GM10266 (cell line): ENCODE measurements at regions not wholly inside any gene's neighbourhood (a gene's known extent, or its start where the extent isn't known, plus 50 kb on each side); places are given as distances from the start of the nearest gene placed in this dataset.

ENCODE experiments used
- DNase-seq: peaks from one replicate; pipeline ENCODE4 v3.0.0; 2012; ENCODE audit errors: extremely low spot score
- TF ChIP-seq, protein P1 (sequence below): IDR thresholded peaks from 2 replicates; pipeline ENCODE4 v1.5.1; 2012; ENCODE audit warnings: mild to moderate bottlenecking, low read depth; ENCODE audit not compliant: control insufficient read depth, insufficient read depth; ENCODE audit errors: missing control alignments

DNA sequence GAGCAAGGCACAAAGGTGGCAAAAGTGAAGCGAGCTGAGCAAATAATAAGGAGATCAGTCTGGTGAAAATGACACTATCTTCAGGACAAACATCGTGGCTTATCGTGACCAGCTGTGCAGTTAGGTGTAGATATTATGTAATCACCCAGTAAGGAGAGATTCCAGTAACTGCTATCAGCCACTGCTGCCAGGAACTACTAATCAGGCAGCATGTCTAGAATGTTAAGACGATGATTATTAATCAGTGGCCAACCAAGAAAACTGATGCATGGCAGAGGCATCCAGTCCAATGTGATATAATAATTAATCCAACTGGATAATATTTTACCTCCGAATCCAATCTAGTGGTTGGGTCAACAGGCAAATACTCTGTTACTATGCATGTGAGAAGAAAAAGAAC, 252.7 kb upstream of the ZPLD1 start:
- DNase-seq = no peak
- TF ChIP-seq, protein P1, sequence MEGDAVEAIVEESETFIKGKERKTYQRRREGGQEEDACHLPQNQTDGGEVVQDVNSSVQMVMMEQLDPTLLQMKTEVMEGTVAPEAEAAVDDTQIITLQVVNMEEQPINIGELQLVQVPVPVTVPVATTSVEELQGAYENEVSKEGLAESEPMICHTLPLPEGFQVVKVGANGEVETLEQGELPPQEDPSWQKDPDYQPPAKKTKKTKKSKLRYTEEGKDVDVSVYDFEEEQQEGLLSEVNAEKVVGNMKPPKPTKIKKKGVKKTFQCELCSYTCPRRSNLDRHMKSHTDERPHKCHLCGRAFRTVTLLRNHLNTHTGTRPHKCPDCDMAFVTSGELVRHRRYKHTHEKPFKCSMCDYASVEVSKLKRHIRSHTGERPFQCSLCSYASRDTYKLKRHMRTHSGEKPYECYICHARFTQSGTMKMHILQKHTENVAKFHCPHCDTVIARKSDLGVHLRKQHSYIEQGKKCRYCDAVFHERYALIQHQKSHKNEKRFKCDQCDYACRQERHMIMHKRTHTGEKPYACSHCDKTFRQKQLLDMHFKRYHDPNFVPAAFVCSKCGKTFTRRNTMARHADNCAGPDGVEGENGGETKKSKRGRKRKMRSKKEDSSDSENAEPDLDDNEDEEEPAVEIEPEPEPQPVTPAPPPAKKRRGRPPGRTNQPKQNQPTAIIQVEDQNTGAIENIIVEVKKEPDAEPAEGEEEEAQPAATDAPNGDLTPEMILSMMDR = no peak

DNA sequence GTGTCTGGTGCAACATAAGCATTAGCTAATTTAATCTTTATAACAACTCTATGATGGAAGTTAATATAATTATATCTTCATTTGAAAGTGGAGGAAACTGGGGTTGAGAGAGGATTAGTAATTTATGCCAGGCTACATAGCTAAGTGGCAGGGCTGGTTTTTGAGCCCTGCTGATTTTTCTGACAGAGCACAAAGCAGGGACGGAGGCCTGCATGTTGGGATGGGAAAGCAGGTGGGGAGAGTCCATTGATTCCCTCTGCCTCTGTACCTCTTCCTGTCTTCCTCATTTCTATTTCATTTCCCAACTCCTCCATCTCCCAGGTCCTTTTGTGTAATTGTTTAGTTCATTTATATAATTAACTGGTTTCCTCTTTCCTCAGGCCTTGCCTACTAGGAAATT, 251.6 kb upstream of the ZPLD1 start:
- no peak for DNase-seq
- TF ChIP-seq, protein P1 = no peak

DNA sequence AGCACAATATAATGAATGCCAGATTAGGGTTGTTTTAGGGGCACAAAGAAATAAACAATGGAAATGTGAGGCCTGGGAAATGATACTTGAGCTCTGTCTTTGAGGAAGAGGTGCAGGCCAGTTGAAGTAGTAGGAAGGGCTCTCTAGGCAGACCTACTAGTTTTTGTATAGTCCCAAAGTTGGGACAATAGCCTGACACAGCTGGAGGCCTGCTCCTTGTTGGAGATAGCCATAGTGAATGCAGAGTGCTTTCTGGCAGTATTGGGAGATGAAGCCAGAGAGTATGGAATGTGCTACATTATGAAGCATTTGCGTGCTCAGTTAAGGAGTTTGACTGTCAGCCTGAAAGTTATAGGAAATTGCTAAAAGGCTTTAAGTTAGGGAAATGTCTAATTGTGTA, 251.2 kb upstream of the ZPLD1 start:
- TF ChIP-seq, protein P1 = no peak
- no peak for DNase-seq

DNA sequence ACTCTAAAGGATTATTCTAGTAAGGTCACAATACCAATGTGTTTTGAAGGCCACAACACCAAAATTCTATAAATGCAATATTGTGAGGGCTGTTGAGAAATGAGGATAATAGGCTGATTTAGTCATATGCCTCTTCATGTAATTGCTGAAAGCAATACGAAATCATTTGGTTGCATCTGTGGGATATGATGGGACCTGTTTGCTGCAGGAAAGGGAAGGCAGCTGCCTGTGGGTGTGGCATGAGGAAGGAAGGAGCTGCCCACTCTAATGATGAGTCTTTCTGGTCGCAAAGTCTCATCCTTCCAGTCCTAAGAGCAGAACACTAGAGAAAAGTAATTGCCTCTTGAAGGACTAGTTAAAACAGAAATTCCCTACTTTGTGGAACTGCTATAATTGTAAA, 245.3 kb upstream of the ZPLD1 start:
- no peak for DNase-seq
- TF ChIP-seq, protein P1 = no peak

DNA sequence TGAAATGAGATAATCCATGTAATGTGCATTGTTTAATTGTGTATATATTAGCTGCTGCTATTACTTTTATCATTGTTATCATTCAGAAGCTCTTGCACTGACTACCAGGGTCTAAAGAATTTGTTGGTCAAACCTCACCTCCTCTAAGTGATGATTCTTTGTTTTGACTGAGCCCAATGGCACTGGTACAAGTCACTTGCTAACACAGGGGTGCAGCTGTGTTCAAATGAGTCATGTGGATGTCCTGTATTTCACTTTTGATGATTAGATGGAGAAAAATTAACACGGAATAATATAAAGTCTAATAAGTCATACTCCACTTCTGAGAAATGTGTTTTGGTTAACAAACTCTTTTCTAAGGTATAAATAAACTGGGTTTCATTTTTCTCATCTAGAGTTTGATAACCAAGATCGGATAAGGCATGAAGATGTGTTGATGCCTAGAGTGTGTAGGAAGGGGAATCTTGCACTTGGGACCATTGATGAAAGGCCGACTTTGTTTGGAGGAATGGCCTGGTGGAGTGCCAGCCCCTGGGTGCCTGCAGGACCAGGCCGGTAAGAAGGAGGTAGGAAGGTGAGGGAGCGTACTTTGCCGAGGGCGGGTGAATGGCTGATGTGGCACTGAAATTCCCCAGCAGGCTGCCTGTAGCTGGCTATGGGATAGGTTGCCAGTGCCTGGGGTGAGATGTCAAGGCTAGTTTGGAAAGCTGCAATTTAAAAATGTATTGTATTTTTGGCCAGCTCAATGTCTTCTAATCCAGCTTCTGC, 244.7 kb upstream of the ZPLD1 start:
- DNase-seq = no peak
- TF ChIP-seq, protein P1 = no peak

DNA sequence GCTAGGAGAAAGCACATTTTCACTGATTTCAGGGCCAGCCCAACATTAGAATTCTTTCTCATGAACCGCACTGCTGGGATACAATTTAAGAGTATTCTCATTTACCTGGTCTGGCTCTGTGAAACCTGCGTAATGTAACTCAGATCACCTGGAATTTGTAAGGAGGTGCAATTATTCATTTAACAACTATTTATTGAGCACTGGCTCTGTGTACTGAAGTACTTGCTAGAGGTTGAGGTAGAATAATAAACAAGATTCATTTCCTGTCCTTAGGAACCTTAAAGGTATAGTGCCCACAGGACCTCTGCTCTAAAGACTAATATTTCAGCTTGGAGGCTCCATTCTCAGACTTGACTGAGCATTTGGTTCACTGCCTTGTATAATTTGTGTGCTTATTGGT, 242.2 kb upstream of the ZPLD1 start:
- TF ChIP-seq, protein P1 = no peak
- no peak for DNase-seq

DNA sequence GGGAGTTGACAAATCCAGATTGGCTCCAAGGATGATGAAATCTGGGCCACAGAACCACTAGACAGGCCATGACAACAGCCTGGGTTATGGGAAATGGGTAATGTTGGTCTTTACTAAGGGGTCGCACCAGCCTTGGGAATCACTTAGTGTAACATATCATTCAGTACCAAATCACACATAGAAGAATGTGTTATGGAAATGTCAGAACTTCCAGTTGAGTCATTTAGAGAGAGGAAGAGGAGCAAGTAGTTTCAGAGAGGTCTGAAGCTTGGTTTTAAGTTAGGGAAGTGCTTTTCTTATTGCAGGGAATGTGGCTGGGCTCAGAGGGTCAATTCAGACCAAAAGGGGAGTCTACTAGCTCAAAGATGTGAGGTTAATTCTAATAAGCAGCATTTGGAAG, 241.6 kb upstream of the ZPLD1 start:
- DNase-seq = no peak
- TF ChIP-seq, protein P1 = no peak
